Endodermal cell (in vitro differentiated cells): ENCODE measurements at regions not wholly inside any gene's neighbourhood (a gene's known extent, or its start where the extent isn't known, plus 50 kb on each side); places are given as distances from the start of the nearest gene placed in this dataset.

ENCODE experiments used
- DNase-seq: peaks from one replicate; pipeline ENCODE4 v3.0.0-alpha.2; 2017
- H3K27ac ChIP-seq: 2 replicates; pipeline ENCODE4 v1.5.1; 2013; ENCODE audit warnings: mild to moderate bottlenecking, low read depth, low read length, moderate library complexity
- H3K27me3 ChIP-seq: 2 replicates; pipeline ENCODE4 v1.6.1; 2013; ENCODE audit warnings: mild to moderate bottlenecking, low read length, moderate library complexity; ENCODE audit not compliant: insufficient read depth, control insufficient read depth, poor library complexity, severe bottlenecking
- H3K36me3 ChIP-seq: 2 replicates; pipeline ENCODE4 v1.7.0; 2013; ENCODE audit warnings: mild to moderate bottlenecking, low read length, moderate library complexity; ENCODE audit not compliant: control insufficient read depth, insufficient read depth
- H3K4me1 ChIP-seq: one replicate; pipeline ENCODE4 v1.7.0; 2013; ENCODE audit warnings: low read length; ENCODE audit not compliant: control insufficient read depth, insufficient read depth
- H3K4me3 ChIP-seq: 2 replicates; pipeline ENCODE4 v1.5.1; 2013; ENCODE audit warnings: mild to moderate bottlenecking, low read length, moderate library complexity
- H3K9ac ChIP-seq: 2 replicates; pipeline ENCODE4 v1.6.1; 2013; ENCODE audit warnings: mild to moderate bottlenecking, low read length, moderate library complexity; ENCODE audit not compliant: poor library complexity, severe bottlenecking; ENCODE audit errors: extremely low read depth
- H3K9me3 ChIP-seq: 2 replicates; pipeline ENCODE4 v1.6.1; 2013; ENCODE audit warnings: mild to moderate bottlenecking, low read length, moderate library complexity; ENCODE audit not compliant: control insufficient read depth
- H3K27ac Mint-ChIP-seq: 2 replicates; pipeline ENCODE4 v1.8.0; 2020; ENCODE audit warnings: mixed read lengths
- H3K27me3 Mint-ChIP-seq: 2 replicates; pipeline ENCODE4 v1.8.0; 2021; ENCODE audit warnings: mild to moderate bottlenecking, mixed read lengths; ENCODE audit not compliant: insufficient read depth
- H3K36me3 Mint-ChIP-seq: 2 replicates; pipeline ENCODE4 v1.8.0; 2020; ENCODE audit warnings: low read depth, mixed read lengths
- H3K4me1 Mint-ChIP-seq: 2 replicates; pipeline ENCODE4 v1.8.0; 2020; ENCODE audit warnings: mixed read lengths
- H3K4me3 Mint-ChIP-seq: 2 replicates; pipeline ENCODE4 v1.8.0; 2020; ENCODE audit warnings: mild to moderate bottlenecking, moderate library complexity, mixed read lengths
- H3K9me3 Mint-ChIP-seq: 2 replicates; pipeline ENCODE4 v1.8.0; 2020; ENCODE audit warnings: mild to moderate bottlenecking, mixed read lengths
- WGBS, 2 experiments: methylation state at CpG; one replicate each; pipeline versions ENCODE4 v1.1.5 to v1.1.7; 2013; ENCODE audit warnings: missing lambda C conversion rate in 2 of 2, mixed read lengths in 1 of 2; ENCODE audit not compliant: insufficient coverage in 1 of 2, insufficient read length in 1 of 2; 5-methylcytosine and 5-hydroxymethylcytosine counted together
- TF ChIP-seq, protein P1 (sequence below): fragments of 200-600 bp; sonication (generic); conservative IDR thresholded peaks from 2 replicates; pipeline ENCODE4 v1.5.0; 2021; ENCODE audit warnings: antibody characterized with exemption, mild to moderate bottlenecking

DNA sequence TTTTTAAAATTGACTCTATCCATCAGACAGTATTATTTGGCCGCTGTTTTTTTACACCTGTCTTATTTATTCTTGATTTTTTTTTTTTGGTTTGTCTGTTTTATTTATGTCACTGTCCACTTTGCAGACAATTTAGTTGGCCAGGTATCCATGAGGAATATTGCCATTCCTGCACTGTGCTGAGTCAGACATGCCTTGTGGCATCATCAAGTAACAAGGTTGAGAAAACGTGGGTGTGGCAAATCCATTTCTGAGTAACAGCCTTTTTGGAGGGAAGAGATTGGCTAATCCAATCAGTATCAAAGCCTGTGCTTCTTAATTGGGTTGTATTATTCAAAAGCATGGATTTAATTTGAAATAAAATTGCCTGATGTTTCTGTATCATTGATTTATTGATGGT is 463.1 kb downstream of the USP25 start:
- DNase-seq: no peak
- Histone ChIP-seq H3K9ac (no peak overlapping the region), H3K27ac (no peak overlapping the region), H3K4me3 (no peak overlapping the region), H3K27me3 (peaks cover 8% of the 10 kb centered on the region), H3K9me3 (no peaks in the 10 kb centered on the region), H3K36me3 (no peaks in the 10 kb centered on the region), H3K4me1 (peaks cover 8% of the 10 kb centered on the region)
- Mint-ChIP-seq H3K4me1 (peaks cover 27% of the 10 kb centered on the region), H3K4me3 (no peak overlapping the region), H3K9me3 (no peaks in the 10 kb centered on the region), H3K27ac (no peak overlapping the region), H3K27me3 (peaks cover 5% of the 10 kb centered on the region), H3K36me3 (no peaks in the 10 kb centered on the region)
- 86 to 89% methylated on average over 1 to 2 of the region's 2 CpGs for WGBS, 2 experiments
- TF ChIP-seq, protein P1, sequence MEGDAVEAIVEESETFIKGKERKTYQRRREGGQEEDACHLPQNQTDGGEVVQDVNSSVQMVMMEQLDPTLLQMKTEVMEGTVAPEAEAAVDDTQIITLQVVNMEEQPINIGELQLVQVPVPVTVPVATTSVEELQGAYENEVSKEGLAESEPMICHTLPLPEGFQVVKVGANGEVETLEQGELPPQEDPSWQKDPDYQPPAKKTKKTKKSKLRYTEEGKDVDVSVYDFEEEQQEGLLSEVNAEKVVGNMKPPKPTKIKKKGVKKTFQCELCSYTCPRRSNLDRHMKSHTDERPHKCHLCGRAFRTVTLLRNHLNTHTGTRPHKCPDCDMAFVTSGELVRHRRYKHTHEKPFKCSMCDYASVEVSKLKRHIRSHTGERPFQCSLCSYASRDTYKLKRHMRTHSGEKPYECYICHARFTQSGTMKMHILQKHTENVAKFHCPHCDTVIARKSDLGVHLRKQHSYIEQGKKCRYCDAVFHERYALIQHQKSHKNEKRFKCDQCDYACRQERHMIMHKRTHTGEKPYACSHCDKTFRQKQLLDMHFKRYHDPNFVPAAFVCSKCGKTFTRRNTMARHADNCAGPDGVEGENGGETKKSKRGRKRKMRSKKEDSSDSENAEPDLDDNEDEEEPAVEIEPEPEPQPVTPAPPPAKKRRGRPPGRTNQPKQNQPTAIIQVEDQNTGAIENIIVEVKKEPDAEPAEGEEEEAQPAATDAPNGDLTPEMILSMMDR: no peak

DNA sequence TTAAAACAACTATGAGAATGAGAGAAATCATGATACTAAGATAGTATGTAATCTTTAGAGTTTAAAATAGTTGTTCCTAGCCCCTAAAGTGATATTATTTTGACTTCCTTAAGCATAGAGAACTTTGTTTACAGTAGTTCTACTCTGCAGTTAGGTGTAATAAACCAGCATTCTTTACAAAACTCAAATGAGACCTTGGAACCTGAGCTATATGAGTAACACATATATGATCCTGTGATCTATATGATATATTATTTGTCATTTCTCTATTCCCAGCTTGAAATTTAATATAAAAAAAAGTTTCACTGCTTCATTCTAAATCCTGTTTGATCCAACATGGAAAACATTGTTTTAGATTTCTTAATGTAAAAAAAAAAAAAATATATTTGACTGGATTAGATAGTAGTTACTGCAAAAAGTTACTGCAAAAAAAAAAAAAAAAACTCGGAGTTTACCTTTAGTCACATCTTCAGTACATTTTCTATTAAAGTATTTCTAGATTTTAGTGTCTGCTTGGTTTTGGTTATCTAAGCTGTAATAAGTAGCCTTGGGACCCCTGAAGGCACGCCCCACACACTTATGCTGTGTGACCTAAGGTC is 463.8 kb downstream of the USP25 start:
- no peaks in the 10 kb centered on the region for H3K36me3 Mint-ChIP-seq
- peak overlapping the region; percentile 20 for H3K27ac Mint-ChIP-seq
- H3K27me3 Mint-ChIP-seq: peaks cover 2% of the 10 kb centered on the region
- H3K4me1 Mint-ChIP-seq: peaks cover 27% of the 10 kb centered on the region
- Histone ChIP-seq H3K4me1 (peaks cover 8% of the 10 kb centered on the region), H3K9me3 (no peaks in the 10 kb centered on the region), H3K9ac (no peak overlapping the region), H3K27me3 (peaks cover 3% of the 10 kb centered on the region), H3K27ac (peak overlapping the region; percentile 96), H3K36me3 (no peaks in the 10 kb centered on the region), H3K4me3 (no peak overlapping the region)
- H3K4me3 Mint-ChIP-seq: no peak overlapping the region
- no peaks in the 10 kb centered on the region for H3K9me3 Mint-ChIP-seq
- TF ChIP-seq, protein P1: no peak
- DNase-seq: no peak
- WGBS, 2 experiments: 55% methylated on average over 1 of the region's 2 CpGs; no CpG with 5 or more reads in 1 of the 2 experiments

DNA sequence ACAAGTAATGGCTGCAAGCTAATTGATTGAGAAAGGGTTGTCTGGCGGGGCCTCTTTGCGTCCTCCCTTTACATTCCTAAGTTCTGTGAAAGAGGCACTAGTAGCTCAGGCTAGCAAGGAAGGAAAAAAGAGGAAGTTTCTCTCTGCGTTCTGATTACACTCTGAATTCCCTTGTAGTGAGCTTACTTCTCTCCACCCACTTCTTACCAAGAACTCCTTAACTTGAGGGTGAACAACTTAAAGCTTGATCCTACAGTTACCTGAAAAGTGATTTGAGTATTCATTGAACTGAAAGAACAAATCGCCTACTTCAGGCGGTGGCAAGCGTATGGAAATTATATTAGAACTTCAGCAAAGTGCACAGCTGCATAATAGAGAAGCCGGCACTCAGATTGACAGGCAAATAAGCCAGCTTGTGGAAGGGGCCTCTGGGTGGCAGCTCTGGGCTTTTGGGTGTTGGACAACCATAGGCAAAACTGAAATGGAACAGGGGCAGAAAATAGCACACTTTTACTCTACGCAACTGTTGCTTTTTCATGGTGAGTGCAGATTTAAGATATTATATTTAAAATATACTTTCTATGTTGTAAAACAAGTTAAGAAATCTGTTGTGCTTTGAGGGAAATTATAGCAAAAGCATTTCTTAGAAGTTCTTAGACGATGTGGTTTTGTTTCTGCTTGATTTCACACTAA is 464.5 kb downstream of the USP25 start:
- Mint-ChIP-seq H3K27me3 (no peaks in the 10 kb centered on the region), H3K27ac (peak overlapping the region; percentile 20), H3K36me3 (no peaks in the 10 kb centered on the region), H3K4me1 (peaks cover 27% of the 10 kb centered on the region), H3K9me3 (peaks cover 5% of the 10 kb centered on the region), H3K4me3 (no peak overlapping the region)
- H3K9ac ChIP-seq: peak overlapping the region; percentile 21
- H3K4me1 ChIP-seq: peaks cover 8% of the 10 kb centered on the region
- peak overlapping the region; percentile 22 for H3K4me3 ChIP-seq
- peak; percentile 68 for DNase-seq
- no peaks in the 10 kb centered on the region for H3K27me3 ChIP-seq
- no peaks in the 10 kb centered on the region for H3K36me3 ChIP-seq
- H3K27ac ChIP-seq: peak overlapping the region; percentile 96
- TF ChIP-seq, protein P1: peak; percentile 17
- H3K9me3 ChIP-seq: peaks cover 2% of the 10 kb centered on the region
- 57 to 66% methylated on average over 3 to 7 of the region's 9 CpGs for WGBS, 2 experiments
